Osteocyte (in vitro differentiated cells): ENCODE measurements at regions not wholly inside any gene's neighbourhood (a gene's known extent, or its start where the extent isn't known, plus 50 kb on each side); places are given as distances from the start of the nearest gene placed in this dataset.

Source experiments
- DNase-seq: peaks from one replicate; pipeline ENCODE4 v3.0.0; 2021; ENCODE audit warnings: mixed read lengths; ENCODE audit not compliant: unreplicated experiment; ENCODE audit errors: extremely low spot score
- H3K27ac Mint-ChIP-seq: one replicate; pipeline ENCODE4 v1.8.0; 2021; ENCODE audit warnings: mild to moderate bottlenecking, mixed read lengths; ENCODE audit not compliant: unreplicated experiment
- H3K27me3 Mint-ChIP-seq: one replicate; pipeline ENCODE4 v1.8.0; 2021; ENCODE audit warnings: mixed read lengths; ENCODE audit not compliant: unreplicated experiment
- H3K36me3 Mint-ChIP-seq: one replicate; pipeline ENCODE4 v1.8.0; 2021; ENCODE audit warnings: mixed read lengths; ENCODE audit not compliant: unreplicated experiment
- H3K4me1 Mint-ChIP-seq: one replicate; pipeline ENCODE4 v1.8.0; 2021; ENCODE audit warnings: mixed read lengths; ENCODE audit not compliant: unreplicated experiment
- H3K4me3 Mint-ChIP-seq: one replicate; pipeline ENCODE4 v1.8.0; 2021; ENCODE audit warnings: mild to moderate bottlenecking, moderate library complexity, mixed read lengths; ENCODE audit not compliant: unreplicated experiment
- H3K9me3 Mint-ChIP-seq: one replicate; pipeline ENCODE4 v1.8.0; 2021; ENCODE audit warnings: mixed read lengths; ENCODE audit not compliant: unreplicated experiment
- CTCF ChIP-seq: fragments of 200-600 bp; sonication (generic); IDR thresholded peaks from 2 replicates; pipeline ENCODE4 v1.5.0; 2021; ENCODE audit warnings: antibody characterized with exemption, mild to moderate bottlenecking, moderate library complexity

GRCh38 chr14:22409006-22409405 is 180.0 kb downstream of the DAD1 start:
- no peak for DNase-seq
- Mint-ChIP-seq H3K27me3 (peaks cover 6% of the 10 kb centered on the region), H3K4me3 (no peak overlapping the region), H3K36me3 (no peaks in the 10 kb centered on the region), H3K4me1 (peaks cover 28% of the 10 kb centered on the region), H3K27ac (no peak overlapping the region), H3K9me3 (peaks cover 6% of the 10 kb centered on the region)
- no peak for TF ChIP-seq CTCF

GRCh38 chr14:22408547-22408946 is 180.5 kb downstream of the DAD1 start:
- no peak for TF ChIP-seq CTCF
- Mint-ChIP-seq H3K4me1 (peaks cover 32% of the 10 kb centered on the region), H3K36me3 (no peaks in the 10 kb centered on the region), H3K27ac (no peak overlapping the region), H3K9me3 (peaks cover 6% of the 10 kb centered on the region), H3K27me3 (peaks cover 6% of the 10 kb centered on the region), H3K4me3 (no peak overlapping the region)
- no peak for DNase-seq

DNA sequence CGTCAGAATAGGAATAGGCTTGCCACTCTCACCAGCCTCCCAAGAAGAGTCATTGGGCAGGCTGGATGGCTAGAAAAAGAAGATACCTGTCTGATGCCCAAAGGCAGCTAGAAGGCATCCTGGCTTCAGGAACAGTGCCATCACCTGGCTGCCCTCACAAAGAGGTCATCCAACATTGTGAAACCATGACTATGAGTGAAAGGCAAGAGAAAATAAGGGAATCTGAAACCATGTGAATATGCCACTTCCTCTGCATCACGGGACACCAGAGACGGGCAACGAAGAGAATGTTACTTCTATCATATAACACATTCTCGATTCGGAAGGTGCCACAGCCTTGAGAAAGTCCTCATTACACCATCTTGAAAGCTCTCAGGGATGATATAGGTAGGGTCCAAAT is 182.0 kb downstream of the DAD1 start:
- no peaks in the 10 kb centered on the region for H3K36me3 Mint-ChIP-seq
- H3K27me3 Mint-ChIP-seq = peaks cover 6% of the 10 kb centered on the region
- no peak for TF ChIP-seq CTCF
- peaks cover 29% of the 10 kb centered on the region for H3K4me1 Mint-ChIP-seq
- no peak overlapping the region for H3K4me3 Mint-ChIP-seq
- no peak overlapping the region for H3K27ac Mint-ChIP-seq
- peaks cover 6% of the 10 kb centered on the region for H3K9me3 Mint-ChIP-seq
- no peak for DNase-seq

DNA sequence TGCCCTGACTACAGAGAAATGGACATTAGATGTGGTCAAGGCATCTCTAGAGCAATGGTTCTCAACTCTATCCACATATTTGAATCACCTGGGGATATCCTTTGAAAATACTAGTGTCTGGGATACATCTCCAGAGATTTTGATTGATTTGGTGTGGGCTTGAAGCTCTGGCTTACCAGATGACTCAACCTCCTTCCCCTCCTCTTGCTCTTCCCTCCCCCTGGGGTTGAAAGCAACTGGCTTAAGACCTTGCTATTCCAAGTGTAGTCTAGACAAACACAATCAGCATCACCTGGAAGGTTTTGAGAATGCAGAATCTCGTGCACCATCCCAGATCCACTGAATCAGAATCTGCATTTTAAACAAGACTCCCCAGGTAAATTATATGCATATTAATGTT is 183.8 kb downstream of the DAD1 start:
- Mint-ChIP-seq H3K27me3 (peaks cover 6% of the 10 kb centered on the region), H3K4me1 (peaks cover 41% of the 10 kb centered on the region), H3K4me3 (no peak overlapping the region), H3K36me3 (no peaks in the 10 kb centered on the region), H3K9me3 (peaks cover 6% of the 10 kb centered on the region), H3K27ac (no peak overlapping the region)
- TF ChIP-seq CTCF = no peak
- DNase-seq = no peak

DNA sequence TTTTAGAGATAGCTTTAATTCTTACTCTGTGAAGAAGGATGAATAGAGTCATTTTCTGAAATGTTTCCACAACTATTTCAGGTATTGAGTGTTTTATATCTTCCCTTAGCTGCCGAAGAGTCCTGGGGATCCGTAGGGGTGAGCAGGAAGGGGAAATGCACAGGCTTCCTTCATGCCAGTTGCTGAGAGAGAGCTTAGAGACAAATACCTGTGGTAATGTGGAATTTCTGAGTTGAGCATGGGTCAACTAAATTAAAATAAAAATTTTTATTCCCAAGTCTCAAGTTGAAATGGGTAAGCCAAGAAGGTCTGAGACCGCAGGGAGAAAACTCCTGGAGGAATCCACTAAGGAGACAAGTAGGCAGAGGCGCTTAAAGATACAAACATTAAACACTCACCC is 185.7 kb downstream of the DAD1 start:
- Mint-ChIP-seq H3K27ac (peak overlapping the region; percentile 48), H3K36me3 (no peaks in the 10 kb centered on the region), H3K4me3 (no peak overlapping the region), H3K27me3 (peaks cover 6% of the 10 kb centered on the region), H3K9me3 (peaks cover 6% of the 10 kb centered on the region), H3K4me1 (peaks cover 48% of the 10 kb centered on the region)
- DNase-seq = no peak
- no peak for TF ChIP-seq CTCF
